Pons (tissue), 1 donor: ENCODE measurements at regions not wholly inside any gene's neighbourhood (a gene's known extent, or its start where the extent isn't known, plus 50 kb on each side); places are given as distances from the start of the nearest gene placed in this dataset.
"Not testable (repeated sequence)": the region's sequence is repeated elsewhere in the genome, so short reads cannot be mapped to it uniquely, and the experiment has no call there.

Experiments
- DNase-seq: peaks from one replicate; pipeline ENCODE4 v3.0.0-alpha.2; 2016; ENCODE audit warnings: low spot score

DNA sequence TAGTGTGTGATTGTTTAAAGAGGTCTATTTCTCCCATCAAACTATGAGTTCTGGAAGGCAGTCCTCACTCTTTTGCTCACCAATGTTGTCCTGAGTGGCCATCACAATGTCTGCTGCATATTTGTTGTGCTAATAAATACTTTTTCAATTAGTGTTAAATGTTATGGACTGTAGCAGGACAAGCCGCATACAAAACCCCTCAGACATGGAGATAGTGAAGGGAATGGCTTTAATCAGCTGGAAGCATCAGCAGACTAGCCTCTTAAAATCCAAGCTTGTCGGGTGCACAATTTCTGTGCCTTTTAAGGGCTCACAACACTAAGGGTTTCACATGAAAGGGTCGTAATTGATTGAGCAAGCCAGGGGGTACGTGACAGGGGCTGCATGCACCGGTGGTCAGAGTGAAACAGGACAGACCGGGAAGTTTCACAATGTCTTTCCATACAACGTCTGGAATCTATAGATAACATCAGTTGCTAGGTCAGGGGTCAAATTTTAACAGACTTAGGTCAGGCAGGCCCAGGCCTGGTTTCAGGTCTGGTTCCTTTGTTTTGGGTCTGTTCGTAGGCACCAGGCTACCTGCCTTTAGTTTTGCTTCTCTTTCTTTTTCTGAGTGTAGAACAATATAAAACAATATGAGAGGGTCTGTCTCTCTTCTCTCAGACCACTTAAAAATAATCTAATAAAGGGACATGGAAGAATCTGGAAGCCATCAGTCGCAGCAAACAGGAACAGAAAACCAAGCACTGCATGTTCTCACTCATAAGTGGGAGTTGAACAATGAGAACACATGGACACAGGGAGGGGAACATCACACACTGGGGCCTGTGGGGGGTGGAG is 327.6 kb upstream of the HTR1E start:
- no peak for DNase-seq

DNA sequence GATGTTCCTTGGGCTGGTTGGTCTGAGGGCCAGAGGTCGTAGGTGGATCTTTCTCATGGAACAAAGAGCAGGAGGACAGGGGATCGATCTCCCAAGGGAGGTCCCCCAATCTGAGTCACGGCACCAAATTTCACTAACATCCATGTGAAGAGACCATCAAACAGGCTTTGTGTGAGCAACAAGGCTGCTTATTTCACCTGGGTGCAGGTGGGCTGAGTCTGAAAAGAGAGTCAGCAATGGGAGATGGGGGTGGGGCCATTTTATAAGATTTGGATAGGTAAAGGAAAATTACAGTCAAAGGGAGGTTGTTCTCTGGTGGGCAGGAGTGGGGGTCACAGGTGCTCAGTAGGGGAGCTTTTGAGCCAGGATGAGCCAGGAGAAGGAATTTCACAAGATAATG is 334.0 kb upstream of the HTR1E start:
- not testable (repeated sequence) for DNase-seq

DNA sequence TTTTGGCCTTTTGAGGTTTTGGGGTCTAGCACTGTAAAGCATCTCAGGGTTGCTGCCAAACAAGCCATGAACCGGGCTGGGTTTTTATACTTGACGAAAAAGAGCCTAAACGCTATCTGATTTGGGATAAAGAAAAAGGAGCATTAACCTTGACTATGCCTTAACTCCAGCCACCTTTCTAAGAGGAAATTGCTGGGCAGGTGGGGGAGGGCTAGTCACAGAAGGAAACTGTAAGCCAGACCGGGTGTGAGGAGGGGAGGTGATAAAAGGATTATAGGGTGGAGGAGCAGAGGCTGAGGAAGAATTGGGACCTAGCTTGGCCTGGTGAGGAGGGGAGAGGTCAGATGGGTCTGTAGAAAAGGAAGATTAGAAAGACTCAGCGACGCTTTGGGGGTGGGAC is 335.2 kb upstream of the HTR1E start:
- DNase-seq = not testable (repeated sequence)

DNA sequence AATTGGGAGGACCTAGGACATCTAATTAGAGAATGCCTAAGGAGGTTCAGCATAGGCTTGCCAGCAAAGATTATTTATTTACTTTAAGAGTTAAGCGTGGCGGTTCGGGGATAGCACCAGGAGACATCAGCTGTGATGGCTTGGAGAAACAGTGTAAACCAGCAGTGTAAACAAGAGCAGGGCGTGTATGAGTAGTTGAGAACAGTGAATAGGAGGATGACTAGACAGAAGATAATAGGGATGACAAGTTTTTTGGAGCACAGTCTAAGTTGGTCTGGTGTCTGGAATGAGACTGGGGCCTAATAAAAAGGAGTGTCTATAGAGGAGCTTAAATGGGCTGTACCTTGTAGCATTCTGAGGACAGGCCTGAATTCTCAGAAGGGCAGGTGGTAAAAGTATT is 338.4 kb upstream of the HTR1E start:
- DNase-seq = not testable (repeated sequence)

DNA sequence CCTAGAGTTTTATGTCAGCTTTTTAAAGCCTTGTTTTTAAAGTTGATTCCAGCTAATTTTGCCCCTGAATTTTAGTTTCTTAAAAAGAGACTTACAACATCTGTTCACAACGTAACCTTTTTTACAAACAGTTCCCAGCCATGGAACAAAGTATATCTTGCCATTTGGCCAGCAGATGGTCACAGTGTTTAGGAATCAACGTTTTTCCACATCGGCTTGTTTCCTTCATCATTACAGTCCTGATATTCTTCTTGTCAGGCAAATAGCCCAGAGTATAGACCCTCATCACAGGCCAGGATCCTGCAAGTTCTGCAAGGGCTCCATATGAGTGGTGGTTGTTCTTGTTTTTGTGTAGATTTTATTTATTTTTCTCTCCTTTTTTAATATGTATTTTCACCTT is 341.7 kb upstream of the HTR1E start:
- no peak for DNase-seq

DNA sequence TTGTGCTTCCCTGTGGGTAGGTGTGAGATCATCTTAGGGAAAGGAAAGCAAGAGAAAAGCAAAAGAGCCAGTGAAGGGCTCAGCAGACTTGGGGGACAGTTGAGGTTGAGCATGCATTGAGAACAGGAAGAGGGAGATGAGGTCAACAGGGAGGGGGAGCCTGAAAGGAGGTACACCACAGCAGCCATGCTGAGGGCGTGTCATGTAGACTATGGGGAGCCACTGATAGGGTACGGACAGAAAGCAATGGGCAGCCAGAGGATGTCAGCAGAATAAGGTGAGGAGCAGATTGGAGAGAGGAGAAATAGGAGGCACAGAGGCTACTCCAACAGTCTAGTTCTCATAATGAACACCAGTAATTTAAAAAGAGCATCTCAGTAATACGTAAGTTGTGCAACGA is 351.1 kb upstream of the HTR1E start:
- DNase-seq = no peak

DNA sequence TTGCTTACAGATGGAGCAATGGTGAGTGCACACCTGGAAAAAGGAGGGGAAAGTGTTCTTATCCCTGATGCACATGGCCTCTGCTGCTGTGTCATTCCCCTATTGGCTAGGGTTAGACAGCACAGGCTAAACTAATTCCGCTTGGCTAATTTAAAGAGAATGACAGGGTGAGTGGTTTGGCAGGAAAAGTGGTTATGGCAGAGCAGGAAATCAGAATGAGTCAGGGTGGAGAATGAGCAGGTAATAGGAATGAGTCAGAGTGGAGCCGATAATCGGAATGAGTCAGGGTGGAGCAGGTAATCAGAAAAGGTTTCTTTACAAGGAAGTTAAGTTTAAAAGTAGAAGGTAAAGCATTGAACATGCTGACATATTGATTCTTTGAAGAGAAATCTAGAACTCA is 355.5 kb upstream of the HTR1E start:
- DNase-seq = no peak

DNA sequence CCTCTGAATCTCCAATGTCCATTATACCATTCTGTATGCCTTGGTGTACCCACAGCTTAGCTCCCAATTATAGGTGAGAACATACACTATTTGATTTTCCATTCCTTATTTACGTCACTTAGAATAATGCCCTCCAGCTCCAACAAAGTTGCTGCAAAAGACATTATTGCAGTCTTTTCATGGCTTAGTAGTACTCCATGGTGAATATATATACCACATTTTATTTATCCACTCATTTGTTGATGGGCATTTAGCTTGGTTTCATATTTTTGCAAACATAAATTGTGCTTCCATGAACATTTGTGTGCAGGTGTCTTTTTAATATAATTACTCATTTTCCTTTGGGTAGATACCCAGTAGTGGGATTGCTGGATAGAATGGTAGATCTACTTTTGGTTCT is 374.1 kb upstream of the HTR1E start:
- no peak for DNase-seq

DNA sequence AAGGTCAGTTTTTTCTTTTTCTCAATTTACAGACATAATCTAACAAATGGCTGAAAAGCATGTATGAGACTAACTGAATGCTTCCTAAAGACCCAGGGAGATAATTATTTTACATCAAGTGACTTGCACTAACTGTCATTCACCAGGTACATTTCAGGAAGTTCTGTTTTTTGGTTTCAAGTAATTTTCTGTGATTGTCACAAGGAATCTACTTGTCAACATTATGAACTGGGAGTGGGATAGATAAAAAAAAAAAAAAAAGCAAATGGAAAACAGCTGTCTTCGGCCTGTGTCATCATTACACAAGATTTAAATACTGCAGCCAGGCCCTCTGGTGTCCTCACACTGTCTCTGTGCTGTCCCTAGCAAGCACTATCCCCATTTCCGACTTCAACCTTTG is 379.0 kb upstream of the HTR1E start:
- no peak for DNase-seq

DNA sequence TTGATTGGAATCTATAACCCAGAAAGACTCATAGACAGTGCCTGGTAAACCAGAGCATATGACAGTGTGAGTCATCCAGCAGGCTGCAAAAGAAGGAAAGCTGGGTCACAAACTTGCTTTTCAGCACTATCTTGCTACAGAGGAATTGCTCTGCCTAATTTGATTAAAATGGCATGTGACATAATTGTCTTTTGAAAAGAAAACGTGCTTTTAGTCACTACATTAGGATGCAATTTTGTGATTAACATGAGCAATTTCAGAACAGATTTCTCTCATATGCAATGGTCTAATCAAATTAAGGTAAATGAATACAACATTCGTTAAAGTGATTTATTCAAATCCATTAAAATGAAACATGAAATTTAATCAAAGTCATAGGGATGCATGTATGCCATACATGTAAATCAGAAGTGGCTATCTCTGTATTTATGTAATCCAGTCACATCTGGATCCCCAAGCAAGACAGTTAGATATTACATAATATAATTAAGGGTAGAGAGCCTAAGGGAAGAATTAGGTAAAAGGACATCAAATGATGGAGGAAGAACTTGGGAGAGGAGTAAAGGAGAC is 400.0 kb upstream of the HTR1E start:
- DNase-seq = no peak

DNA sequence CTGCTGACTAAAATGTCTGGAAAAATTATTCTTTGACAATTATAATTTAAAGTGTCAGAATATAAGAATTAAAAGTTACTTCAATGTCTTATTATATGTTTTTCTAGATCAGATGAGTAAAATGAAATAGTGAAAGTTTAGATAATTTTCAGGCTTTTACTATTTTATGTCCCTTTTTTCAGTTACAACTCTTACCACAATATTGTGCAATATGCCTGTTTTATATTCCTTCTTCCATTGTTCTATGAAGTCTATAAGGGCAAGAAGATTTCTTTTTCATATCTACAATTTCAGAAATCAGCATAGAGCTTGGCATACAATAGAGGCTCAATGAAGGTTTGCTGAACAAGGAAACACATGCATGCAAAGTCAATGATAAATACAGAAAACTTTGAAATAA is 401.2 kb upstream of the HTR1E start:
- no peak for DNase-seq

DNA sequence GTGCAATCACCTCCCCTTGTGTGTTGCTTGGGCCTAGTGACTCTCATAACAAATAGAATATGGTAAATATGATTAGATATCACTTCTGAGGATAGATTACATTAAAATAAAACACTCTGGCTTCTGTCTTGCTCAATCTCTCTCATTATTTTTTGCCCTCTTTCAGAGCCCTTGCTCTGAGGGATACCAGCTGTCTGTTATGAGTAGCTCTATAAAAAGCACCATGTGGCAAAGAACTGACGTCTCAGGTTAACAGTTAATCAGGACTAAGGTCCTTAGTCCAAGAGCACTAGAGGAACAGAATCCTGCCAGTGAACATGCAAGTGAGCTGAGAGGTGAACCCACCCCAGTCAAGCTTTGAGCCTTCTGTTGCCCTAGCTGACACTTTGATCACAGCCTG is 402.2 kb upstream of the HTR1E start:
- DNase-seq = no peak

DNA sequence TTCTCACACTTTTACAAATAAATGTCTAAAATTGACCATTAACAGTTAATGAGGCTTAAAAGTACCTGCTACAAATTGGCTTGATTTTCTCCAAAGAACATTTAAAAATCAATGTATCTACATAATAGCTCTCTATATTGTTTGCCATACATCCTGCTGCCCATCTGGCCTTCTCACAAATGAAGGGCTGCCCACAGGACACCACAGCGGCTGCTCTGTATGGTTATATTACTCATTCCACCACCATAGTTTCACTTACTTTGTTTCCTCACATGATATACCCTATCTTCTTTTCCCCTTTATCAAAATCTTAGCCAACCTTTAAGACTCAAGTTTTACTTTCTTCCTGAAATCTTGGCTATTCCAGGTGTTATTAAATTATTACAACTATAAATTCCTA is 407.7 kb upstream of the HTR1E start:
- no peak for DNase-seq

DNA sequence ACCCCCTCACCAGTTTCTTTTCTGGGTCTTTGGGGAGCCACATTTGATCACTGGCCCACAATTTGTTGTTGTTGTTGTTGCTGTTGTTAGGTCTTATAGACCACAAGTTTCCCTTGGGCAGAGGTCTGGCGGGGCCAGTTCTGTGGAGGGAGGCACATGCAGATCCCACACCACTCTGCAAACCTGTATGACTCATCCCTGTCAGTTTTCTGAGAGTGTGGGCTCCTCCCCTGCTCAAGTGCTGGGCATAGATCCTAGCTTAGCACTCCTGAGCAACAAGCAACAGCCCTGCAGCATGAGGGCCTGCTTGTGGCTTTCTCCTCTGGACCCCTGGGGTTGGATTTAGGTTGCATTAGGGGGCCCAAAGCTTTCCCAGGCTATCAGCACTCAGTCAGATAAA is 411.1 kb upstream of the HTR1E start:
- DNase-seq = no peak

DNA sequence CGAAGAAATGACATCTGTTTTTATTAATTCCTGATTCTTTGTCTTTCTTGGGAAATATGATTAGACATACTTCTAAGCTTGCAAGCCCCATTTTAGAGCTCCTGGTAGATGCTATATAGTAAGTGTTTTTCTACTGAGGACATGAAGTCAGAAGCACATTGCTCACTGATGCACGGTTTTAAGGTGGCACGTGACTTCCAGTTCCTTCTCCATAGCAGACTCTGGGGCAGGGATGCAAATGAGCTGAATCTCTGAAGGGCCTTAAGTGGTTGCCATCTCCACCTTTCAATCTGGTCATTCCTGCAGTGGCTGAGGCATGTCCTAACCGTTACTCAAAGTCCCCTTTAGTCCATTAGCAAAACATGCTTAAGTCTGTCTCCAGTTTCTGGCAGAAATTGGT is 421.2 kb upstream of the HTR1E start:
- no peak for DNase-seq

DNA sequence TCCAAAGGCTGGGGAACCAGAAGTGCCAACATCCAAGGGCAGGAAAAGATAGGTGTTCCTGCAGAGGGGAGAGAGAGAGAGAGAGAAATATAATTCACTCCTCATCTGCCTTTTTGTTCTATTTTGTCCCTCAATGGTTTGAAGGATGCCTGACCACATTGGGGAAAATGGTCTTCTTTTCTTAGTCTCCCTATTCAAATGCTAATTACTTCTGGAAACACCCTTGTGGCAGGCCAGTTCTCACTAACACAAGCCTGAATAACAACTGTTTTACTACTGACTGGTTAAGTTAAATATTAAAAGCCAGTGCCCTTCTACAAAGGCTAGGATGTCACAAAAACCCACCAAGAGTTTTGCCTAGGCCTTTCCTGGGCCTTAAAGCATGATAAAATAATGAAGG is 425.4 kb upstream of the HTR1E start:
- no peak for DNase-seq

DNA sequence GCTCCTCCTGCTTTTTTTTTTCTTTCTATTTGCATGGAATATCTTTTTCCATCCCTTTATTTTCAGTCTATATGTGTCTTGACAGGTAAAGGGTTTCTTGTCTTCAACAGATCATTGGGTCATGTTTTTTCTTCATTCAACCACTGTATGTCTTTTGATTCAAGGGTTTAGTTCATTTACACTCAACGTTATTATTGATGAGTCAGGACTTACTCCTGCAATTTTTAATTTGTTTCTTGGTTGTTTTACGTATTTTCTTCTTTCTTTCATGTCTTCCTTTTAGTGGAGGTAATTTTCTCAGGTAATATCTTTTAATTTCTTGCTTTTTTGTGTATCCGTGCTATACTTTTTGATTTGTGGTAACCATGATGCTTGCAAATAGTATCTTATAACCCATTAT is 429.1 kb upstream of the HTR1E start:
- no peak for DNase-seq

DNA sequence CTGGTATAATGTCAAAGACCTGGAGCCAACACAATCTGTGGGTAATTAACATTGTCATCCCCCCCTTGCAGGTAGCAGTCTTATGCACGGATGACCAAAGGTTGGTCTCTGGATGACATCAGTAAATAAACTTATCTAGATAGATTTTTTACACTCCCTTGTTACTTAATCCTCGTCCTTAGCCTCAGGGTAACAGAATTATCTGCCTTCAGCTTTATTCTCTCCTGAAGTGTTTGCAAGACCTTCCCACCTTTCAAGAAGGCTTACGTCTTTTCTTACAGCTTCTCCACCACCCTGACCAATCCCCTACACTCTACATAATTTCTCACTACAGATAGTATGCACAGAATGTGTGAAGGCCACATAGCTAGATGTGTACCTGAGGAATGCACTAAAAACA is 434.8 kb upstream of the HTR1E start:
- DNase-seq = no peak

DNA sequence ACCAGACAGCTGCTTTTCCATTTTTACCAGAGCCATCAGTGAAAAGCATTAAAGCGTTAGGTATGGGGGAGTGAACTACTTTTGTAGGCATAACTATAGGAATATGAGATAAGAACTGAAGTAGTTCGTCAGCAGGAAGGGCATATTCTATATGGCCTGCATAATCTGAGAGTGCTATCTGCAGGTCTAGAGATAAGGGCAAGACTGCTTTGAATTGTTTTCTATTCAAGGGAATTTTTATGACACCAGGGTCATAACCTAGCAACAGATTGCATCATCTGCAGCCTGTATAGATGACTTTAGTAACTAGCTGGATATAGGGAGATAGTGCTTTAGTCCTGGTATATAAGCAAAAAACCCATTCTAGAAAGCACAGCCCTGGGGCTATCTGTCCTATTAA is 437.3 kb upstream of the HTR1E start:
- no peak for DNase-seq

DNA sequence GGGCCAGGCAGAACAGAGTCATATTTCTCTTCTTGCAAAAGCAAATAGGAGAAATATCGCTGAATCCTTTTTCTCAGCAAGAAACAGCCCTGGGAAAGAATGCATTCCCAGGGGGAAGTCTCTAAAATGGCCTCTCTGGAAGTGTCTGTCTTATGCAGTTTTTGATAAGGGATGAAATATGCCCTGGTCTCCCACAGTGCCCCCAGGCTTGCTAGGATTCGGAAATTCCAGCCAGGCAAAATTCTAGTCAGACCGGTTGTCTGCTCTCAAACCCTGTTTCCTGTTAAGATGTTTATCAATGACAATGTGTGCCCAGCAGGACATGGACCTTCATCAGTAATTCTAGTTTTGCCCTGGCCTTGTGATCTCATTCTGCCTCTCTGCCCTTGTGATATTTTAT is 448.3 kb upstream of the HTR1E start:
- not testable (repeated sequence) for DNase-seq

DNA sequence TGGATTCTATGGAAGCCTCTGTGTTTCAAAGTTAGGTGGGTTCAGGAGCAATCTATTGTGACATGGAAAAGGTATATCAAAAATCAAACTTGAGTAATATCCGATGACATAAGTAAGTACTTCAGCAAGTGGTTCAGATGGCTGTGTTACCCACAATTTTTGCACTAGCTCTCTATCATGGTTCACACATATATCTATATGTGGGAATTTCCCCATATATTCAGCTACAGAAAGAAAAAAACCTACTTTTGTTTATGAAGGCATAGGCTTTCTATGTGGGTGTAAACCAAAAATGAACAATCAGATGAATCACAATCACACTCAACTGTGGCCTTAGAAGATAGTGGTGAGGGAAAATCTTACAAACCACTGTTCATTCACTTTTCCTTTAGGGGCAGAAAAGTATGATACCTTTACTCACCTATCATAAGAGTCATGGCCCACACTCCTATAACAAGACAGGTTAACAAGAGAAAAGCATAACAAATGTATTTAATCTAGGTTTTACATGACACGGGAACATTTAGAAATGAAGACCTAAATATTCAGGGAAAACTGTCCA is 449.6 kb upstream of the HTR1E start:
- no peak for DNase-seq

DNA sequence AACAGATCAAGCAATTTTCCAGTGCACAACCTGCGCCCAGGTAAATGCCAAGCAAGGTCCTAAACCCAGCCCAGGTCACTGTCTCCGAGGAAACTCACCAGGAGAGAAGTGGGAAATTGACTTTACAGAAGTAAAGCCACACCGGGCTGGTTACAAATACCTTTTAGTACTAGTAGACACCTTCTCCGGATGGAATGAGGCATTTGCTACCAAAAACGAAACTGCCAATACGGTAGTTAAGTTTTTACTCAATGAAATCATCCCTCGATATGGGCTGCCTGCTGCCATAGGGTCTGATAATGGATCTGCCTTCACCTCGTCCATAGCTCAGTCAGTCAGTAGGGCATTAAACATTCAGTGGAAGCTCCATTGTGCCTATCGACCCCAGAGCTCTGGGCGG is 459.0 kb upstream of the HTR1E start:
- not testable (repeated sequence) for DNase-seq

DNA sequence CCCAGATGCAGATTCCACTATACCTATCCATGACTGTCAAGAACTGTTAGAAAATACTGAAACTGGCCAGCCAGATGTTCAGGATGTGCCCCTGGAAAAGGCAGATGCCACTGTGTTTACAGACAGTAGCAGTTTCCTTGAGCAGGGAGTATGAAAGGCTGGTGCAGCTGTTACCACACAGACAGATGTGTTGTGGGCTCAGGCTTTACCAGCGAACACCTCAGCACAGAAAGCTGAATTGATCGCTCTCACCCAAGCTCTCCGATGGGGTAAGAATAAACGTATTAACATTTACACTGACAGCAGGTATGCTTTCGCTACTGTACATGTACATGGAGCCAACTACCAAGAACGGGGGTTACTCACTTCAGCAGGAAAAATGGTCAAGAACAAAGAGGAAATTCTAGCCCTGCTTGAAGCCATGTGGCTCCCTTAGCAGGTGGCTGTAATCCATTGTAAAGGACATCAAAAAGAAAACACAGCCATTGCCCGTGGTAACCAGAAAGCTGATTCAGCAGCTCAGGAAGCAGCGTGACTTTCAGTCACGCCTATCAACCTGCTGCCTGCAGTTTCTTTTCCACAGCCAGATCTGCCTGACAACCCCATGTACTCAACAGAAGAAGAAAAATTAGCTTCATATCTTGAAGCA is 459.7 kb upstream of the HTR1E start:
- no peak for DNase-seq
